Keratinocyte (primary cell): ENCODE measurements at regions not wholly inside any gene's neighbourhood (a gene's known extent, or its start where the extent isn't known, plus 50 kb on each side); places are given as distances from the start of the nearest gene placed in this dataset.

ENCODE experiments used
- DNase-seq: peaks from one replicate; pipeline ENCODE4 v3.0.0-alpha.2; 2011; ENCODE audit warnings: low read depth, missing footprints, low spot score
- FAIRE-seq: peaks from 2 replicates; lab custom pipeline; 2011; peaks lifted over from hg19 to GRCh38; lab: Jason Lieb, UNC
- H2AFZ ChIP-seq: 2 replicates; pipeline ENCODE4 v1.6.0; 2012; ENCODE audit warnings: low read length, control low read depth, inconsistent platforms; ENCODE audit not compliant: control insufficient read depth
- H3K27ac ChIP-seq: 2 replicates; pipeline ENCODE4 v1.5.1; 2011; ENCODE audit warnings: low read length; ENCODE audit not compliant: control insufficient read depth, insufficient read depth
- H3K27me3 ChIP-seq: 3 replicates; pipeline ENCODE4 v1.6.0; 2011; ENCODE audit warnings: low read length; ENCODE audit not compliant: control insufficient read depth, insufficient read depth; ENCODE audit errors: extremely low read depth
- H3K36me3 ChIP-seq, 2 experiments: 2 replicates in 1 of 2; 3 replicates in 1 of 2; pipeline ENCODE4 v1.5.1; 2011; ENCODE audit warnings: low read length in 2 of 2, mild to moderate bottlenecking in 1 of 2; ENCODE audit not compliant: control insufficient read depth in 2 of 2, insufficient read depth in 2 of 2; ENCODE audit errors: extremely low read depth in 1 of 2
- H3K4me1 ChIP-seq: 3 replicates; pipeline ENCODE4 v1.5.1; 2011; ENCODE audit warnings: low read length; ENCODE audit not compliant: control insufficient read depth, insufficient read depth; ENCODE audit errors: extremely low read depth
- H3K4me2 ChIP-seq: 3 replicates; pipeline ENCODE4 v1.6.0; 2011; ENCODE audit warnings: low read depth, low read length; ENCODE audit not compliant: control insufficient read depth, insufficient read depth; ENCODE audit errors: extremely low read depth
- H3K4me3 ChIP-seq, 3 experiments: fragments of 200-600 bp in 1 of 3; sonication (generic) in 1 of 3; 2 replicates in 2 of 3; 3 replicates in 1 of 3; pipeline ENCODE4 v1.5.1; 2011 to 2016; ENCODE audit warnings: low read length in 3 of 3, mild to moderate bottlenecking in 3 of 3, control low read depth in 2 of 3, inconsistent platforms in 1 of 3, low read depth in 1 of 3, mixed read lengths in 1 of 3, mixed run types in 1 of 3, moderate library complexity in 1 of 3; ENCODE audit not compliant: control insufficient read depth in 2 of 3, insufficient read depth in 2 of 3; ENCODE audit errors: extremely low read depth in 1 of 3
- H3K79me2 ChIP-seq: 2 replicates; pipeline ENCODE4 v1.6.0; 2012; ENCODE audit warnings: low read length; ENCODE audit not compliant: control insufficient read depth, insufficient read depth
- H3K9ac ChIP-seq: 3 replicates; pipeline ENCODE4 v1.6.0; 2011; ENCODE audit warnings: low read length; ENCODE audit not compliant: control insufficient read depth, insufficient read depth; ENCODE audit errors: extremely low read depth
- H3K9me1 ChIP-seq: 3 replicates; pipeline ENCODE4 v1.6.0; 2011; ENCODE audit warnings: low read length; ENCODE audit not compliant: control insufficient read depth, insufficient read depth; ENCODE audit errors: extremely low read depth
- H3K9me3 ChIP-seq: 2 replicates; pipeline ENCODE4 v1.5.1; 2012; ENCODE audit warnings: low read depth, low read length; ENCODE audit not compliant: control insufficient read depth
- H4K20me1 ChIP-seq: 3 replicates; pipeline ENCODE4 v1.6.0; 2011; ENCODE audit warnings: low read length; ENCODE audit not compliant: control insufficient read depth, insufficient read depth; ENCODE audit errors: extremely low read depth
- EZH2 ChIP-seq: IDR thresholded peaks from one replicate; pipeline ENCODE4 v1.6.1; 2012; ENCODE audit warnings: inconsistent platforms, mild to moderate bottlenecking, low read length, moderate library complexity
- dilution Hi-C: fragments of 300-500 bp; cut with MboI; formaldehyde crosslinking; loops from one replicate; pipeline ENCODE4 v1.7.0; 2020; ENCODE audit warnings: low sequenced_read_pairs; ENCODE audit not compliant: extremely low pct_ligation_motif_present
- TF ChIP-seq, protein P1 (sequence below), 3 experiments: IDR thresholded peaks in 1 of 3; conservative IDR thresholded peaks in 1 of 3; optimal IDR thresholded peaks in 1 of 3; 2 replicates in 2 of 3; 3 replicates in 1 of 3; pipeline versions ENCODE3 to v1.5.1; 2011; ENCODE audit warnings: low read length in 3 of 3, mild to moderate bottlenecking in 3 of 3, moderate library complexity in 2 of 3, control low read depth in 1 of 3, inconsistent platforms in 1 of 3; ENCODE audit not compliant: insufficient read depth in 2 of 3; ENCODE audit errors: extremely low read depth in 1 of 3

DNA sequence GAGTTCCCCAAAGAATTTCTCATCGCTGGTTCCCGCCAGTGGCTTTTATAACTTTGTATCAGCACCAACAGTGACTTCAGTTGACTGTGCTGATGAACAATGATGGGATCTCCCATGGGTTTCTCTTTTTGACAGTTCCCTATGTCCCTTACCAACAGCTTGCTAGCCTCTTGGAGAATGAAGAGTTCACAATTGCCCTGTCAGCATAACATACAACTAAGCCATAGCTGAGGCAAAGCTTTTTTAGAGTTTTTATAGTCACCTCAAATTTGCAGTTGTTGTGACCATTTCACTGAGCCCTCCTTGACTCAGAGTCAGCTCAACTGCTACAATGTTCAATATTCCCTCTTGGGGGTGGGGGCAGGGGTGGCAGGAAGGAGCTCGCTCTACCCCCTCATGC is 179.8 kb downstream of the TFEC start:
- H3K36me3 ChIP-seq: no peaks in the 10 kb centered on the region
- H2AFZ ChIP-seq: no peak overlapping the region
- dilution Hi-C loops: no loop called here
- H3K79me2 ChIP-seq: no peaks in the 10 kb centered on the region
- no peak overlapping the region for H3K27ac ChIP-seq
- DNase-seq (no peak), FAIRE-seq (no peak)
- no peaks in the 10 kb centered on the region for H4K20me1 ChIP-seq
- H3K4me3 ChIP-seq: no peak overlapping the region
- no peak overlapping the region for H3K9ac ChIP-seq
- no peaks in the 10 kb centered on the region for H3K27me3 ChIP-seq
- TF ChIP-seq EZH2: no peak
- TF ChIP-seq, protein P1, sequence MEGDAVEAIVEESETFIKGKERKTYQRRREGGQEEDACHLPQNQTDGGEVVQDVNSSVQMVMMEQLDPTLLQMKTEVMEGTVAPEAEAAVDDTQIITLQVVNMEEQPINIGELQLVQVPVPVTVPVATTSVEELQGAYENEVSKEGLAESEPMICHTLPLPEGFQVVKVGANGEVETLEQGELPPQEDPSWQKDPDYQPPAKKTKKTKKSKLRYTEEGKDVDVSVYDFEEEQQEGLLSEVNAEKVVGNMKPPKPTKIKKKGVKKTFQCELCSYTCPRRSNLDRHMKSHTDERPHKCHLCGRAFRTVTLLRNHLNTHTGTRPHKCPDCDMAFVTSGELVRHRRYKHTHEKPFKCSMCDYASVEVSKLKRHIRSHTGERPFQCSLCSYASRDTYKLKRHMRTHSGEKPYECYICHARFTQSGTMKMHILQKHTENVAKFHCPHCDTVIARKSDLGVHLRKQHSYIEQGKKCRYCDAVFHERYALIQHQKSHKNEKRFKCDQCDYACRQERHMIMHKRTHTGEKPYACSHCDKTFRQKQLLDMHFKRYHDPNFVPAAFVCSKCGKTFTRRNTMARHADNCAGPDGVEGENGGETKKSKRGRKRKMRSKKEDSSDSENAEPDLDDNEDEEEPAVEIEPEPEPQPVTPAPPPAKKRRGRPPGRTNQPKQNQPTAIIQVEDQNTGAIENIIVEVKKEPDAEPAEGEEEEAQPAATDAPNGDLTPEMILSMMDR (optimal IDR thresholded peaks at IDR 0.05 in 1 of 3, IDR thresholded peaks at IDR 0.05 in 1 of 3, conservative IDR thresholded peaks at IDR 0.05 in 1 of 3; ENCODE audit: extremely low read depth in 1 of 3, insufficient read depth in 2 of 3, low read length in 3 of 3): no peak
- no peaks in the 10 kb centered on the region for H3K9me3 ChIP-seq
- H3K9me1 ChIP-seq: no peaks in the 10 kb centered on the region
- H3K4me2 ChIP-seq: no peak overlapping the region
- no peaks in the 10 kb centered on the region for H3K4me1 ChIP-seq

DNA sequence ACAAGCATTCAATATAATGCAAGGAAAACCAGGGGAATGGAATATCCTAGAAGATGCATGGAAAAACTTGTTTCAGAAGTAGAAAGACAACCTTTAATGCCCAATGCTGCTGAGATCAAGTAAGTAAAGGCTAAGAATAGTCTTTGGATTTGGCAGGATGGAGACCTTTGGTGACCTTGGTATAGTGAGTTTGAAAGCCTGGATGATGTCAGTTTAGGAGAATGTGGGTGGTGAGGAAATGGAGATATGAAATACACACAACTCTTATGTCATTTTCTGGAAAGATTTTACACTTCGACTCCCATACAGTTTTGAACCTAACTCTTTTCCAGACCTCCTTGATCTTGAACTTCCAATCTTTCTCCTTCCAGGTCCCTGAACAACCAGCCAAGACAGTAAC is 185.7 kb downstream of the TFEC start:
- H3K27me3 ChIP-seq: no peaks in the 10 kb centered on the region
- no peaks in the 10 kb centered on the region for H3K79me2 ChIP-seq
- no peak overlapping the region for H3K9ac ChIP-seq
- dilution Hi-C loops: no loop called here
- H3K4me1 ChIP-seq: no peaks in the 10 kb centered on the region
- H3K4me2 ChIP-seq: no peak overlapping the region
- TF ChIP-seq, protein P1 (optimal IDR thresholded peaks at IDR 0.05 in 1 of 3, IDR thresholded peaks at IDR 0.05 in 1 of 3, conservative IDR thresholded peaks at IDR 0.05 in 1 of 3; ENCODE audit: extremely low read depth in 1 of 3, insufficient read depth in 2 of 3, low read length in 3 of 3): no peak
- TF ChIP-seq EZH2: no peak
- DNase-seq (no peak), FAIRE-seq (no peak)
- no peaks in the 10 kb centered on the region for H3K9me3 ChIP-seq
- no peak overlapping the region for H3K27ac ChIP-seq
- H3K36me3 ChIP-seq: no peaks in the 10 kb centered on the region
- no peaks in the 10 kb centered on the region for H3K9me1 ChIP-seq
- H4K20me1 ChIP-seq: no peaks in the 10 kb centered on the region
- H2AFZ ChIP-seq: no peak overlapping the region
- H3K4me3 ChIP-seq: no peak overlapping the region
